DMS114 treated with DMSO at 0.1 percent for 48 hours (cell line): ENCODE measurements at regions not wholly inside any gene's neighbourhood (a gene's known extent, or its start where the extent isn't known, plus 50 kb on each side); places are given as distances from the start of the nearest gene placed in this dataset.

Source experiments
- DNase-seq: peaks from one replicate; lab custom pipeline; 2025; ENCODE audit not compliant: unreplicated experiment; lab: John Stamatoyannopoulos, UW

DNA sequence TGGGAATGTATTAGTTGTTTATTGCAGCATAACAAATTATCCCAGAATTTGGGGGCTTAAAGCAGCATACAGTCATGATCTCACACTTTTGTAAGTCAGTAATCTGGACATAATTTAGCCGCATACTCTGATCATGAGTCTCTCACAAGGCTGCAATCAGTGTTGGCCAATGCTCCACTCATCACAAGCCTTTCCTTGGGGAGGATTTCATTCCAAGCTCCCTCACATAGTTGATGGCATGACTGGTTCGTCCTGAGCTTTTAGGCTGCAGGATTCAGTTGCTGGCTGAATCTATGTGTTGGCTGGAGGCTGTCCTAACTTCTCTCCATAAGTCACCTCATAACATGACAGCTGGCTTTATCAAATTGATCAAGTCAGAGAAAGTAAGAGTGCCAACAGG, 1568.6 kb upstream of the PCDH7 start:
- DNase-seq, result no peak

DNA sequence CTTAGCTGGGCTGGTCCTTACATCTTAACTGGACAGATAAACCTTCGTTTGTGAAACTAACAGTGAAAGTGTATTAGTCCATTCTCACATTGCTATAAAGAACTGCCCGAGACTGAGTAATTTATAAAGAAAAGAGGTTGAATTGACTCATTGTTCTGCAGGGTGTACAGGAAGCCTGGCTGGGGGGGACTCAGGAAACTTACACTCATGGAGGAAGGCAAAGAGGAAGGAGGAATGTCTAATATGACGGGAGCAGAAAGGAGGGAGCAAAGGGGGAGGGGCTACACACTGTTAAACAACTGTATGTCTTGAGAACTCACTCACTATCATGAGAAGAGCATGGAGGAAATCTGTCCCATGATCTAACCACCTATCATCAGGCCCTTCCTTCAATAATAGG, 1566.5 kb upstream of the PCDH7 start:
- no peak for DNase-seq

DNA sequence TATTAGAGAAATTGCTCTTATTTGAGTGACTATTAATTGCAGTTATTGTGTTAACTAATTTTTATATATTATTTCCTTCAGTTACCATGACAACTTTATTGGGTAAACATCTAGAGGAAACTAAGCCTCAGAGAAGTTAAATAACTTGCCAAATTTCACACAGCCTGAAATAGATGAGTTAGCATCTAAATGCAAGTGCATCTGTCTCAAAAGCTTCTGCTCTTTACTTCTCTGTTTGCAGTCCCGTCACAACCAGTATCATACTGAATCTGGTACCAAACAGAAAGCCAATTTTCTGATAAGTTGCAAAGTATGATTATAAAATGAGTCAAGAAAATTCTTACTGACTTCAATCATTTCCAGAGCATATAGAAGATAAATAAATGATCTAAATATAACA, 1544.9 kb upstream of the PCDH7 start:
- no peak for DNase-seq

DNA sequence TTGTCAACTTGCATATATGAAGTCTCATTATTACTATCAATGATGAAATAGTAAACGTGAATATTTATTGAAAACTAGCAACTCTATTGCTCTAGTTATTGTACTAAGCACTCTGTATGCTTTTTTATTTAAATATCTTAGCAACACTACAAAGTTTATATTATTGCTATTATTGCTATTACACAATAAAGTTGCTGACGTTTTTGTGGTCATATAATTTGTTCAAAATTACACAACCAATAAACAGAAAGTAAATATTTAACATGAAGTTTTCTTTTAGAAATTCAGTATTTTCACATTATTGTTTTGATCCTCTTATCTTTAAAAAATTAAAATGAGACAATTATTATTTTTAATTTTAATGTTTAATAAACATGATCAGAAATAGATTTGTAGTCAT, 1521.1 kb upstream of the PCDH7 start:
- DNase-seq, result no peak

- DNase-seq, result no peak
Measured at GRCh38 chr4:29199485-29199884, 1520.7 kb upstream of the PCDH7 start.

GRCh38 chr4:29213020-29213419, 1507.1 kb upstream of the PCDH7 start:
- no peak for DNase-seq

DNA sequence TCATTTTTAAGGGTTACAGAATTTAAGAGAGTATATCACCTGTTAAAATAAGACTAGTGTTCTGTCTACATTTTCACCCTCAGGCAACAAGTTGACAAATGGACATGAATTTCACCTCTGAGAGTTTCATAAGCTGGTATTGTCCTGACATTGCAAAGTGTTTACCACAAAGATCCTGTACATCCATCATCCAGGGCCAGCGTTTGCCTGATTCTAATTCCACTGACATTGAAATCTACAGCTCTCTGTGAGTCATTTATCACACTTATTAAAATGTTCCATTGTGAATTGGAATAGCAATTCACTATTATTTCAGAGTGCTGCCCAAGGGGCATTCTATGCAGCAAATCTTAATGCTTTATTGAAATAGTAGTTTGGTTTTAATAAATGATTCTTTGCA, 1499.4 kb upstream of the PCDH7 start:
- DNase-seq, result no peak

DNA sequence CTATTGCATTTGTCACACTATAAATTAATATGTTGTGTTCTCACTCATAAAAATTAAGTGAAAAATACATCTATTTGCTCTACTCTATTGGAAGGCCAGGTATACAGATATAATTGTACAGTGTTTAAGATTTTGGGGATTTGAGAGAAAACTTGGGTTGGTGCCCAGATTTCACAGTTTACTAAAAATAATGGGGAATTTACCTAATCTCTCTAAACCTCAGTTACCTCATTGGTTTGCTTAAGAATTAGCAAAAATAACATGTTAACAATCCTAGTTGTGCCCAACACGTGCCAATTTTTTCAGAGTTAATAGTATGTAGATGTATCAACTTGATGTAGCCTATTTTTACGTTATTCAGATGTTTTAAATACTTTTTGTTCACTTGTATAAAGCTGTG, 1495.3 kb upstream of the PCDH7 start:
- no peak for DNase-seq

DNA sequence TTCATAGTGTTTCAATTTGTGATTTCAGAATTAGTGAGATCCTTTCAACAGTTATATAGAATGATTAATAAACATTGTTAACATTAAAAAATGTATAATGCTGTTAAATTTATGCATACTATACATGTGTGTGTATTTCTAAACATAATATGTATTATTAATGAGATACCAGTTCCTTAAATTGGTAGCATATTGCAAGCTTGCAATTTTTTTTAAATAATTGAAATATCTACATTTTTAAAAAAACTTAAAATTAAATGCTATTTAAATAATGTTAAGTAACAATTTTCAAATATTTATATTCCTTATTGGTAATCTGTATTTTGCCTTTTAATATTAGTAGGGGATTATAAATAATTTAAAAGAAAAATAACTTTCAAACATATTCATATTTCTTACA, 1479.5 kb upstream of the PCDH7 start:
- no peak for DNase-seq

- DNase-seq, result no peak
Measured at GRCh38 chr4:29243054-29243453, 1477.1 kb upstream of the PCDH7 start.

DNA sequence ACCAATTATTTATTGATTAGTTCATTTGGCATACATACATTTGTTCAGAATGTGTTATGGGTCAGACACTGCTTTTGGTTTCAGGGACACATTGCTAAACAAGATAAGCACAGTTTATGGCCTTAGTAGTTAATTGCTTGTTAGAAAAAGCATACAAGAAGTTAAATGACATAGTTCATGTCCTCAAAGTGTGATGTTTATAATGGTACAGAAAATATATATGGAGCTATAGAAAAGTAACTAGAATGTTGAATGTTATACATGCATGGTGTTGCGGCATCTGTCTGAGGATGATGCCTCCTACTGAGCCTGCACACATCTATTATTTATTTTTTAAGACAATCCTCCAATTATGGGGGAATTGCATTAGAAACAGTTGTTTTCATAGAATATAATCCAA, 1476.3 kb upstream of the PCDH7 start:
- DNase-seq, result no peak

GRCh38 chr4:29259556-29259955, 1460.6 kb upstream of the PCDH7 start:
- DNase-seq, result no peak

- no peak for DNase-seq
Measured at GRCh38 chr4:29262986-29263385, 1457.2 kb upstream of the PCDH7 start.

DNA sequence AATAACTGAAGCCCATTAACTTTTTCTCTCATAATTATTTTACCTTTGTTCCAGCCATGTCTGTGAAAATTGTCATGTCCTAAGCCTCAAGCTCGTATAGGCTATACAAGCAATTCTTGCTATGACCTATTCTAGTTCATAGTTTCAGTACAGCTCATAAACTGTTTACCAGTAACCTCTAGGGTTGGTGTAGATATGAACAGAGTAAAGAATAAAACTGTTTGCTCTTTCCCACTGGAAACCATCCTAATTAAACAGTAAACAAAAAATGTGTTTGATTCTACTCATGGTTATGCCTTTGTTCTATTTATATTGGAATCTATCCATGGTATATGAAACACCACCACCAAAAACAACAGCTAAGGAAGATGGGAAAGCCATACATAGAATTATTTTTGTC, 1444.0 kb upstream of the PCDH7 start:
- no peak for DNase-seq

- DNase-seq, result no peak
Measured at GRCh38 chr4:29277381-29277780, 1442.8 kb upstream of the PCDH7 start.

GRCh38 chr4:29278585-29278984, 1441.6 kb upstream of the PCDH7 start:
- DNase-seq, result no peak

DNA sequence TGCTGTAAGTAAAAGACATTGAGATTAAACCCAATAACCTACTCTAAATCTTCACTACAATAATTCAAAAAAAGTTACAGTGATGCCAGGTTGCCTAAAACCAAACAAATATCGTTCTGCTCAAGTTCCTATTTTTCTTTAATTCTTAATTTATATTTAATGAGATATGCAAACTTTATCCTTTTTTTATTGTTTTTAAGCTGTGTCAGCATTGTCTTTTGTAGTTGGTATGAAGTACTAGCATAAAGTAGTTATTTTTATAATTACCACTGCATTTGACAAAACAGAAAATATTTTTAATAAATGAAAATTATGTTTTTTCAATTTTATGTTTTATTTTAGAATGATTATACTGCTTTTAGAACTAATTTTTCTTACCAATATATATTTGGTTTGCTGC, 1431.1 kb upstream of the PCDH7 start:
- DNase-seq, result no peak

DNA sequence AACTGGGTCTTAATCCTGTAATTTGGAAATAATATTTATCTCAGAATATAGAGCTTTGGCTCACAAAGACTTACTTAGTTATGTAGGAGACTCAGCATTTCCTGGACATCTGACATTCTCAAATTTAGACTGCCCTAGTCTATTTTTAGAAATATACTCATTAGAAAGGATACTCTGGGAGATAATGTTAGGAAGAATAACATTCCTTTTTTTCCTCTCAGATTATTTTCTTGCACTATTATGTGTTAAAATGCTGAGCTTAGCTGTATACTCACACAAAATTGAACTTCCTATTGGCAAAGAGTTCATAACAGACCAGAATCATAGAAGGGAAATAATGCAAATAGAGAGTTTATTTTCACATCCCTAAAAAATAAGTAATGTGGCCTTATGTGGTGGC, 1424.9 kb upstream of the PCDH7 start:
- DNase-seq, result no peak

GRCh38 chr4:29304595-29304994, 1415.6 kb upstream of the PCDH7 start:
- DNase-seq, result no peak

DNA sequence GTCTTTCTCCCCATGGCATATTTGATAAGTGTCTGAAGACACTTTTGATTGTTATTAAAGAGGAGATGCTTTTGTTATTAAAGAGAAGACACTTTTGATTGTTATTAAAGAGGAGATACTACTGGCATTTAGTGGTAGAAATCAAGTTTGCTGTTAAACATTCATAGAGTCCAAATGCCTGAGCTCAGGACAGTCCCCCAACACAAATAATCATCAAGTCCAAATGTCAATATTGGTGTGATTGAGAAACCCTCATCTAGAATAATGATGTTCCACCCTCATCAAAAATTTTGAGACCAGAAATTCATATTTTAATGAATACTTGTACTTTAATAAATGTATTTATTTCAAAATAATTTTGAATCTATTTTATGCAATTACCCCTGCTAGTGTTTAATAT, 1412.9 kb upstream of the PCDH7 start:
- no peak for DNase-seq

GRCh38 chr4:29307755-29308154, 1412.4 kb upstream of the PCDH7 start:
- DNase-seq, result no peak

- DNase-seq, result no peak
Measured at GRCh38 chr4:29309050-29309449, 1411.1 kb upstream of the PCDH7 start.

DNA sequence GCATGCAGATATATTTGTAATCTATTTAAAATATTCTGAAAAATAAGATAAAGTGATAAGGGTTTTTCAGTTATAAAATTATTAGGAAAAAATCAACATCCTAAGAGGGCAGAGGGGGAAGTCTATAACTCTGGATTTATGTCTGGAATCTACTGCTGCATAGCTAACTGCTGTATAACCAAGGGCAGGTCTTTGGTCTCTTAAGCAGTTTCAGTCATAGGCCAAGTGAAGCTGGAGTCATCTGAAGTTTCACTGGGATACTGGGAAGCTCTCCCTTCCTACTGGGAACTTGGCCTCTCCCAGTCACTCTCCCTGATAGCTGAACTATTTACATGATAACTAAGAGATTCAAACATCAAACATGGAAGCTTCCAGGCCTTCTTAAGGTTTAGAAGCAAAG, 1409.9 kb upstream of the PCDH7 start:
- no peak for DNase-seq

- DNase-seq, result no peak
Measured at GRCh38 chr4:29311247-29311646, 1408.9 kb upstream of the PCDH7 start.
